ENCODE measurements at regions not wholly inside any gene's neighbourhood (a gene's known extent, or its start where the extent isn't known, plus 50 kb on each side); places are given as distances from the start of the nearest gene placed in this dataset.
"Not testable (repeated sequence)": the region's sequence is repeated elsewhere in the genome, so short reads cannot be mapped to it uniquely, and the experiment has no call there.

DNA sequence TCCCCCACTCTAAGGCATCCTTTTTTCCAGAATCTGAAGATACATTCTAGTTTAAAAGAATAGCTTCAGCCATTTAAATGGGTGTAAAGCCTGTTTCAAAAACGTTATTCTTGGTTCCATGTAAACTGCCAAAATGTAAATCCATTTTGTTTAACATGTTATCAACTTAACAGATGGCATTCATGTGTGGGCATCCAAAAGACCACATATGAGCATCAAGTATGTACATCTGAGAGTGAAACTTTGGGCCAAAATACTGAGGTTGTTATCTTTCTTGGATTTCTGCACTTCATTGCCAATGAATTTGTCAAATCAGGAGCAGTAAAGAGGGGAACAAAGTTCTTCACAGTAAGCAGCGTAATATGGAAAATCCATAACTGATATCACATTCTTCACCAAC is 395.4 kb downstream of the ZNF804A start:
- TF ChIP-seq, protein P1, sequence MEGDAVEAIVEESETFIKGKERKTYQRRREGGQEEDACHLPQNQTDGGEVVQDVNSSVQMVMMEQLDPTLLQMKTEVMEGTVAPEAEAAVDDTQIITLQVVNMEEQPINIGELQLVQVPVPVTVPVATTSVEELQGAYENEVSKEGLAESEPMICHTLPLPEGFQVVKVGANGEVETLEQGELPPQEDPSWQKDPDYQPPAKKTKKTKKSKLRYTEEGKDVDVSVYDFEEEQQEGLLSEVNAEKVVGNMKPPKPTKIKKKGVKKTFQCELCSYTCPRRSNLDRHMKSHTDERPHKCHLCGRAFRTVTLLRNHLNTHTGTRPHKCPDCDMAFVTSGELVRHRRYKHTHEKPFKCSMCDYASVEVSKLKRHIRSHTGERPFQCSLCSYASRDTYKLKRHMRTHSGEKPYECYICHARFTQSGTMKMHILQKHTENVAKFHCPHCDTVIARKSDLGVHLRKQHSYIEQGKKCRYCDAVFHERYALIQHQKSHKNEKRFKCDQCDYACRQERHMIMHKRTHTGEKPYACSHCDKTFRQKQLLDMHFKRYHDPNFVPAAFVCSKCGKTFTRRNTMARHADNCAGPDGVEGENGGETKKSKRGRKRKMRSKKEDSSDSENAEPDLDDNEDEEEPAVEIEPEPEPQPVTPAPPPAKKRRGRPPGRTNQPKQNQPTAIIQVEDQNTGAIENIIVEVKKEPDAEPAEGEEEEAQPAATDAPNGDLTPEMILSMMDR (IDR thresholded peaks at IDR 0.05; ENCODE audit: low read depth, low read length, missing control alignments) = no peak
- H3K4me3 ChIP-seq (replicated peaks; ENCODE audit: low read depth, low read length) = no peak overlapping the region
- DNase-seq (ENCODE audit: extremely low read depth, low read depth) = no peak

DNA sequence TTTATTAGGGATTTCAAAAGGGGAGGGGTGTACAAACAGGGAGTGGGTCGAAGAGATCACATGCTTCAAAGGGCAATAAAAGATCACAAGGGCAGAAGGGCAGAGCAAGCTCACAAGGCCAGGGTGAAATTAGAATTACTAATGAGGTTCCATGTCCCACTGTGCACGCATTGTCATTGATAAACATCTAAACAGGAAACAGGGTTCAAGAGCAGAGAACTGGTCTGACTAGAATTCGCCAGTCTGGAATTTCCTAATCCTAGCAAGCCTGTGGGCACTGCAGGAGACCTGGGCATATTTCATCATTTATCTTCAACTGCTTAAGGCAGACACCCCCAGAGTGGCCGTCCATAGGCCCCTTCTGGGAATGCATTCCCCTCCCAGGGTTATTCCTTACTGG is 408.2 kb downstream of the ZNF804A start:
- no peak overlapping the region for H3K4me3 ChIP-seq (replicated peaks; ENCODE audit: low read depth, low read length)
- TF ChIP-seq, protein P1 (IDR thresholded peaks at IDR 0.05; ENCODE audit: low read depth, low read length, missing control alignments) = no peak
- no peak for DNase-seq (ENCODE audit: extremely low read depth, low read depth)

DNA sequence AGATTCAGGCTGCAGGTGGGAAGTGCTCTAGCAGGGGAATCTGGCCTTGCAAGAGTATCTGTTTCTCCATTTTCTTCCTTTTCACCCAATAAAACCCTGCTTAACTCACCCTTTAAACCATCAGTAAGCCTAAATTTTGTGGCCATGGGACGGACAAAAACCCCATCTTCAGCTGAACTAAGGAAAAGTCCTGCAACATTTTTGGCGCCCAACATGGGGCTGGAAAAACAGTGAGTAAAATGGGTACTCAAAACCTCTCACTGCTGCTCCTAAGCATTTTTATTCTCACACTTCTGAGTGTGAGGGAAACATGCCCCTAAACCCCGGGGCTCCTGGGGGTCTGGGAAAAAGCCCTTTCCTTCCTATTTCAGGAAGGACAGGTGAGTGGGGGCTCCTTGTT is 414.3 kb downstream of the ZNF804A start:
- no peak for DNase-seq (ENCODE audit: extremely low read depth, low read depth)
- TF ChIP-seq, protein P1 (IDR thresholded peaks at IDR 0.05; ENCODE audit: low read depth, low read length, missing control alignments) = no peak
- H3K4me3 ChIP-seq (replicated peaks; ENCODE audit: low read depth, low read length) = no peak overlapping the region

DNA sequence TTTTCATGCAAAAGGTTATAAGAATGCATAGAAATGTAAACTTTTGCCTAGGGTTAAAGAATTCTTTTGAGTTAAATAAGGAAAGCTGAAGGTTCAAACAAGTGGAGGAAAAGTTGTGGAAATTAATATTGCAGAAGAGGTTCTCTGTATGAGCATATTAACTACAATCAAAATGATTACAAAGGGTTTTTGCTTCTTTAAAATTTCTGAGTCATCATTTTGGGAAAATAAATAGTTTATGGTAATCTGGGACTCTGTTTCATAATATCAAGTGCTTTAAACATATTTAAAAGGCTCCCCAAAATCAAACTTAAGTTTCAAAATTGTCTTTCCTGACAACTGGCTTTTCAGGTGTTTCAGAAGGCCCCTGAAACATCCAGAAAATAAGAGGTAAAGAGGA is 415.7 kb downstream of the ZNF804A start:
- TF ChIP-seq, protein P1 (IDR thresholded peaks at IDR 0.05; ENCODE audit: low read depth, low read length, missing control alignments) = no peak
- H3K4me3 ChIP-seq (replicated peaks; ENCODE audit: low read depth, low read length) = no peak overlapping the region

DNA sequence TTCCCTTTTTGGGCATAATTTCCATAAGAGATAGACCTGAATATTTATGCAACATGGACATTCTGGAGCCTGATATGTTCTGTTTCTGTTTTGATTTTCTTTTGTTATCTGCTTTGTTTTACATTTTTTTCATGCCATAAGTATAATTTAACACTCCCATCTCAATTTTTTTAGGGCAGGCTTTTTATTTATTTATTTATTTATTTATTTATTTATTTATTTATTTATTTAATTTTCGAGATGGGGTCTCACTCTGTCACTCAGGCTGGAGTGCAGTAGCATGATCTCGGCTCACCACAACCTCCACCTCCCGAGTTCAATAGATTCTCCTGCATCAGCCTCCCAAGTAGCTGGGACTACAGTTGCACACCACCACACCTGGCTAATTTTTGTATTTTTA is 427.6 kb downstream of the ZNF804A start:
- DNase-seq (ENCODE audit: extremely low read depth, low read depth); H3K4me3 ChIP-seq (replicated peaks; ENCODE audit: low read depth, low read length): not testable (repeated sequence)

More for the DNA sequence above, 415.7 kb downstream of the ZNF804A start:
- no peak for DNase-seq (ENCODE audit: extremely low read depth, low read depth)

DNA sequence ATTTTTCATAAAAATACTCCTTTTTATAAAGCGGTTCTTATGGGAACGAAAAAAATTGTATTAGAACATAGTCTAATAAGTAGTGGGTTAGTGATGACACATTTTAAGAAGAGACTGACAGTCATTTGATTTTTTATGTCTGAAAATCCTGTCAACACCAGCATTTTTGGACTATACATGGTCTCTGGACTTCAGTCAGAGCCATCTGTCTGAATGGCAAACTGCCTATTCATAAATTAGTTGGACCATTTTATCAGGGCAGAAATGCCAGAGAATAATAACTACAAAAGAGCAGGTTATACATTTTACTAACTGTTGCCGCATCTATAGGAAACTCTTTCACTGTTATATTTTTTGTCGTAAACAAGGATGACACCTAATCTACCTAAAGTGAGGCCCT is 437.6 kb downstream of the ZNF804A start:
- DNase-seq (ENCODE audit: extremely low read depth, low read depth) = no peak
- TF ChIP-seq, protein P1 (IDR thresholded peaks at IDR 0.05; ENCODE audit: low read depth, low read length, missing control alignments) = no peak
- no peak overlapping the region for H3K4me3 ChIP-seq (replicated peaks; ENCODE audit: low read depth, low read length)

DNA sequence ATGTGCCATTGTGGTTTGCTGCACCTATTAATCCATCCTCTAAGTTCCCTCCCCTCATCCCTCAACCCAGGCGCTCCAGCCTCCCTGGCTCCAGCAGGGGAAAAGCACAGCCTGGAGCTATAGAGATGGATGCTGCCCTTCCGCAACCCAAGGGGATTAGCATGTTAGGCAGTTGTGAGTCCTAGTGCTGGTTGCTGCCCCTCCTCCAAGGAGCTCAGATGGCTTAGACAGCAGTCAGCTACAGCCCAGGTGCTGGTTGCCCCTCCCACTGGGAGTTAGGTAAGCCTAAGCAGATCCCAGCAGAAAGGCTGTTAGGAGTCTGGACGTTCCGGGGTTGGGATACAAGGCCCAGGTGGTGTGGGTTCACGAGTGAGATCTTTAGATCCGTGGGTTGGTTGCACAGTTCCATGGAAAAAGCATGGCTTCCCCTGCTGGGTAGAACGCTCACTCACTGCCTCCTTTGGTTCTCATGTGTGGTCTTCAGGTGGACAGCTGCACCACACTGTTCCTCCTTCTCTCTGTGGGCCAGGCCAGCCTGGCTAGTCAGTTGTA is 446.1 kb downstream of the ZNF804A start:
- TF ChIP-seq, protein P1 (IDR thresholded peaks at IDR 0.05; ENCODE audit: low read depth, low read length, missing control alignments) = no peak
- no peak for DNase-seq (ENCODE audit: extremely low read depth, low read depth)
- H3K4me3 ChIP-seq (replicated peaks; ENCODE audit: low read depth, low read length) = no peak overlapping the region

Measured in HFF-Myc (cell line).